ENCODE measurements at regions not wholly inside any gene's neighbourhood (a gene's known extent, or its start where the extent isn't known, plus 50 kb on each side); places are given as distances from the start of the nearest gene placed in this dataset.
A peak's percentile ranks its signal among the peaks of the same experiment; 100 is the strongest.

DNA sequence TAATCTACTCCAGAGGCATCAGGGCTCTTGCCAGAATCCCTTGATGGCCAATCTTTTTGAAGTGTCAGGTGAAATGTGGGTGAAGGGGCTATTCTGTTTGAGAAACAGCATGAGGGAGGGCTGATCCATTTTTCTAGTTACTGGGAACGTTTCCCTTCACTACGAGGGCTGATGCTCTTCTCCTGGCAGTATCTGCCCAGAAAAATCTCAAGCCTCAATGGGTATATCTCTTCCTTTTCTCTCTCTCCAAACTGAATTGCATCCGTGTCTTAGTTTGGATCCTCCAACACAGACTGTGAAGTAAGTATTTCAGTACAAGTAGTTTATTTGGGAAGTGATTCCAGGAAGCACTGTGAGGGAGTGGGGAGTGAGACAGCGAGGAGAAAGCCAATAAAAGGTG is 113.0 kb upstream of the NAV2 start:
- in situ Hi-C loops (cut with HindIII; ENCODE audit: low pct_ligation_motif_present, low pct_unique_long_range_greater_than_20kb, low sequenced_read_pairs), result no loop called here
- DNase-seq, result no peak

DNA sequence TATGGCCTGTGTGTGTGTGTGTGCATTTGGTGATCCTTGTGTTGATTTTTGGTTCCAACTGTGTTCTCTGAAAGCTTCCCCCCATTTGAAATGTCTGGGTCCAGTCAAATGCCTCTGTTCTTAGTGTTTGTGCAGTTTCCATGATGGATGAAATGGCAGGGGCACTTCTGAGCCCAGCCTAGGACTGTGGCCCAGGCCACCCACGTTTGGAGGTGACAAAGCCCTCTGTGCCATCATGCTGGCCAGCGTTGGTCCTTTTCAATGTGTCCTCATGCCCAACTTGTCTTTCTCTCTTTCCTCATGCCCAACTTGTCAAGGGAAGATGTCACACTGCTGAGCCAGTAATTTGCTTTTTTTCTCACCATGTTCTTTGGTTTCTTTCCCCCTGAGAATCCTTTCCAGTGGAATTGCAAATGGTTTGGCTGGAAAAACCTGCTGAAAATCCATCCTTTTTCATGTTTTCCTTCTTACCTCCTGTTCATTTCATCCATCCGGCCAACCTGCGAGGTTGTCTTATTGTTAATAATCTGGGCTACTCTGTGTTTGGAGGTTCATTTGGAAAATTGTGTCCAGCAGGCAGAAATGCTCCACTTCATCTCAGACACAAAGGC is 113.7 kb upstream of the NAV2 start:
- in situ Hi-C loops (cut with HindIII; ENCODE audit: low pct_ligation_motif_present, low pct_unique_long_range_greater_than_20kb, low sequenced_read_pairs), result no loop called here

DNA sequence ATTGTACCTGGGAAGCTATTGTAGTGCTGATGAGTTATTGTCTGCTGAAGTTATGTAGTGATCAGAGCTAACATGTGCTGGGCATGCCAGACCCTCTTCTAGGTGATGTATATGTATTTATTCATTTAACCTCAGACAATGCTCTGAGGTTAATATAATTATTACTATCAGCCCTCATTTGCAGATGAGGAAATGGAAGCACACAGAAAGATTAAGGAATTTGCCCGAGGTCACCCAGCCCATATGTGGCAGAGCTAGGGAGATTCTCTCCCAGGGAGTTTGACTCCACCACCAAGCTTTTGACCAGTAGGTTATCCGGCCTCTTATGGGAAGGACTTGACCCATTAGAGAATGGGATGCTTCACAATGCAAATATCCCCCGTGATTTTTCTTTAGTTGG is 114.2 kb upstream of the NAV2 start:
- in situ Hi-C loops (cut with HindIII; ENCODE audit: low pct_ligation_motif_present, low pct_unique_long_range_greater_than_20kb, low sequenced_read_pairs), result no loop called here
- DNase-seq, result peak; percentile 14

More for the DNA sequence above, 113.7 kb upstream of the NAV2 start:
- DNase-seq, result no peak

DNA sequence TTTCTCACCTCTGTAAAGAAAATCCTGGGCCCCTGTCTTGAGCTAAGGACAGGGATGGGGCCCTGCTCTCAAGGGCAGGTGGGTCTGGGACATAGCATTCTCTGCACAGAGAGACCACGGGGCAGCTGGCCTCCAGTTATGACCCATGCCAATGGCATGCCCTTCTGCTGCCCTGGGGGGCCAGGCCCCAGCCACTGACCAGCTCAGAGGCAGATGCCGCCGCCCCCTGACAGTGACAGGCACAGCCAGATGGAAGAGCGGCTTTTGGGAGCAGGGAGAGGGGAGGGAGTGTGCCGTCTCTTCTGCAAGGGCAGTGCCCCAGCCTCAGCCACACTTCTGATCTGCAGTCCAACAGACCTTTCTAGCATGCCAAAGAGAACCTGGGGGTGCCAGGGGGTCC is 114.8 kb upstream of the NAV2 start:
- in situ Hi-C loops (cut with HindIII; ENCODE audit: low pct_ligation_motif_present, low pct_unique_long_range_greater_than_20kb, low sequenced_read_pairs), result no loop called here
- DNase-seq, result peak; percentile 76

DNA sequence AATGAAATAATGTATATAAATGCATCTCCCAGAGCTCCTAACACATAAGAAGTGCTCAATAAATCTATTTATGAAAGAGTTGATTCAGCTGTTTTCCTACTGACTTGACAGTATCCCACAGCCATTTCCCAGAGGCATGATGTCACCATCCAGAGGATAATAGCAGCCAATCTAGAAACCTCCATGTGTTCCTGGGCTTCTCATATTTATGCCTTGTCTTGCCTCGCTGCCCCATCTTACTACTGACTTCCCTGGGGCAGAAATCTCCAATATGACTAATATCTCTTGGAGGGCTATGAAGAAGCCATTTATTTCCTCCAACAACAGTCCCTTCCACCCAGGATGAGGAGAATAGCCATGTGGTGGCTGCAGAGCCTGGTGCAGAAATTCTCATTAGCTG is 115.4 kb upstream of the NAV2 start:
- in situ Hi-C loops (cut with HindIII; ENCODE audit: low pct_ligation_motif_present, low pct_unique_long_range_greater_than_20kb, low sequenced_read_pairs), result no loop called here
- DNase-seq, result peak; percentile 28

DNA sequence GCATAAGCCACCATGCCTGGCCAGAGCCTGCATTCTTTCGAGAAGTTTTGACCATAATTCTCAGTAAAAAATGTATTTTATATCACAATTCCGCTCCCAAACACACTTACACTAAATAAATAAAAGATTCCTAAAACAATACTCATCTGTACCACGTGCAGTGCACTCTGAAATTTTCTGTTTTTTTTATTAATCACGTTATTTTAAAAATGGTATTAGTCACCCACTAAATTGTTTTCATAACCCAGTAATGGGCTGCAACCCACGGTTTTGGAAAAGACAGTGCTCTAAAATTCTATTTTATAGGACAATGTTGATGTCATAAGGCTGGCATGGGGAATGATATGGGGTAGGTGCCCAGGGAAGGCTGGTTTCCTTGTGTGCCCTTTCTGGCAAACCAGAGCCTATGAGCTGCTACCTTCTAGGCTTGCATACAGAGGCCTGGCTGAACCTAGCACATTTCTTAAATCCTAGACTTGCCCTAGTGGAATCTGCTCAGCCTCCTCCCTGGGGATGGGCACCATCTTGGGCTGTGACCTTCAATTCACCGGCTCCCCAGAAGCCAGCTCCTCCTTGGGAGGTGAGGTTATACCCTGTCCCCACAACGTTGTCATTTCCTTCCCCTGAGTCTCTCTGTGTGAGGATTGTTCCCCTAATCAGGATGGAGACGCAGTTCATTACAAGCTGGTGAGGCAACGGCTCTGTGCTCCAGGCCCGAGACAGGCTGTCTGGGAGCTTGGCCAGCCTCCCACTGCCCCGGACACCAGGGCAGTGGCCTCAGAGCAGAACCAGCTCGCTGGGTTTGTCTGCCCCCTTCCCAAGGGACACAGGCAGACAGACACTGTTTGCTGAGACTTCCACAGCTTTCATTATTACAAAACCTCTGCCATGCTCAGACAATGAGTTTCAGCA is 116.5 kb upstream of the NAV2 start:
- no peak for DNase-seq
- in situ Hi-C loops (cut with HindIII; ENCODE audit: low pct_ligation_motif_present, low pct_unique_long_range_greater_than_20kb, low sequenced_read_pairs), result no loop called here

DNA sequence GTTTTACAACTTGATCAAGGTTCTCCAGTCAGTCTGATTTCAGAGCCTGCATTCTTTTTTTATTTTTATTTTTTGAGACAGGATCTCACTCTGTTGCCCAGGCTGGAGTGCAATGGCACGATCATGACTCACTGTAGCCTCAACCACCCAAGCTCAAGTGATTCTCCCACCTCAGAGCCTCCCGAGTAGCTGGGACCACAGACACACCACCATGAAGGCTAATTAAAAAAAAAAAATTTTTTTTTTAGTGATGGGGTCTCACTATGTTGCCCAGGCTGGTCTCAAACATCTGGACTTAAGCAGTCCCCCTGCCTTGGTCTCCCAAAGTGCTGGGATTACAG is 117.2 kb upstream of the NAV2 start:
- no peak for DNase-seq
- in situ Hi-C loops (cut with HindIII; ENCODE audit: low pct_ligation_motif_present, low pct_unique_long_range_greater_than_20kb, low sequenced_read_pairs), result no loop called here

DNA sequence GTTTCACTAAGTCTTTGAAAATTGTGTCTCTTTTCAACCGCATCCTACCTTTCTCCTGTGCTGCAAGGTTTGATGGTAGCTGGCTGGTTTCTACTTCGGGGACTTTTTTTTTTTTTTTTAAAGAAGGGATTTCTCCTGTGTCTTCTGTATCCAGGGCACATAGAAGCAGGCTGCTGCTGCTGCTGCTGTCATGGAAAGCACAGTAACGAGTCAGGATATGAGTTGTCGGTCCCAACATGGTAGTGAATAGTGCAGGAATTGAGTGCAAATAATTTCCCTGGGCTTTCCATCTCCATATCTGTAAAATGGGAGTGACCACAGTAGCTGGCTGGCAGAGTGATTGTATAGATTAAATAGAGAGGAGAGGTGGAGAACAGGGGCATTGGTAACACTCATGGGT is 118.3 kb upstream of the NAV2 start:
- DNase-seq, result no peak

DNA sequence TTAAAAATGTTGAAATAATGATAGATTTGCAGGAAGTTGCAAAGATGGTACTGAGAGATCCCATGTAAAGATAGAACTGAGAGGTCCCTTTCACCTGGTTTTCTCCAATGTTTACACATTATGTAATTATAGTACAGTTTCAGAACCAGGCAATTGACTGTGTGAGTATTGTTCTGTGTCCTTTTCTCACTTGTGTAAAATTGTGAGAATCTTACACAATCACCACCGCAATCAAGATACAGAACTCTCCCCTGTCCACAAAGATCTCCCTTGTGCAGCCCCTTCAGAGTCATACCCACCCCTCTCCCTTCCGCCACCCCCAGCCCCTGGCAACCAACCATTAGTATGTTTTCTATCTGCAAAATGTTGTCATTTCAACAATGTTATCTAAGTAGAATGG is 119.8 kb upstream of the NAV2 start:
- in situ Hi-C loops (cut with HindIII; ENCODE audit: low pct_ligation_motif_present, low pct_unique_long_range_greater_than_20kb, low sequenced_read_pairs), result no loop called here
- DNase-seq, result no peak

More for the DNA sequence above, 118.3 kb upstream of the NAV2 start:
- in situ Hi-C loops (cut with HindIII; ENCODE audit: low pct_ligation_motif_present, low pct_unique_long_range_greater_than_20kb, low sequenced_read_pairs), result no loop called here

DNA sequence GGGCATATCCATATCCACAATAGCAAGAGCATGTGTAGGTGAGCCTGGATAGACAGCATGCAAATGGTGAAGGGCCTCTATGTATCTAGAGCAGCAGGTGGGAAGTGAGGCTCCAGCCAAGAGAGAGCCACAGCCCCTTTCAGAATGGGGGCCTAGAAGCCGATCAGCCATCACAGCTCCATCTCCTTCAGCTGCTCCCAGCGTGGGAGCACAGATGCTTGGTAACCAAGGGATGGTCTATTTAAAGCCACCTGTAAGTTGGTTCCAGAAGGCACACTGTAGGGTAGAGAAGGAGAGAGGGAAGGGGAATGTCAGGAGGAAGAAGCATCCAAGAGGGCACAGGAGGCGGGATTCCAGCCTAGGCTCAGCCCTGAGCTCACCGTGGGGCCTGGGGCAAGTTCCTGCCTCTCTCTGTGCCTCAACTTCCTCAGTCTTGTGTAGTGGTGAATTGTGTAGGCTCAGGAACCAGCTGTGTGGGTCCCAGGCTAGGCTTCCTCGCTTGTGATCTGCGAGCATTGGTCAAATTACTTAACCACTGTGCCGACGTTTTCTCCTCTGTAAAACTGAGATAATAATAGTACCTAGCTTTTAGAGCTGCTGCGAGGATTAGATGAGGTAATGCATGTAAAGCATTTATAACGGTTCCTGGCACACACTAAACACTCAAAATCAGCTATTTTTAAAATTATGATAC is 122.9 kb upstream of the NAV2 start:
- DNase-seq, result no peak
- in situ Hi-C loops (cut with HindIII; ENCODE audit: low pct_ligation_motif_present, low pct_unique_long_range_greater_than_20kb, low sequenced_read_pairs), result no loop called here

DNA sequence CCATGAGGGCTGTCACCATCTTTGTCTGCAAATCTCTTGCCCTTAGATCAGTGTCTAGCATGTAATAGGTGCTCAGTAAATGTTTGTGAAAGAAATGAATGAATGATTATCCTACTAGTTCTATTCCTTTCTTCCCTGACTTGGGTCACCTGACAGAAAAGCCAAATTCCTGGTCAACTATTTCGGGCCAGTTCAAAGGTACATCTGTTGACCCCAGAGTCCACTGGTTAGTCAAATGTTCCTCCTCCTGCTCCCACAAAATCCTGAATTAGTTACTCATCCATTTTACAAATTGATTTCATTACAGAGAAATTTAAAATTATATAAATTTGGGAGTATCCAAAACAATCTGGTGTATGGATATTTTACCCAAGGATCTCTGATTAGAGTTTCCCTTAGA is 124.7 kb upstream of the NAV2 start:
- no peak for DNase-seq
- in situ Hi-C loops (cut with HindIII; ENCODE audit: low pct_ligation_motif_present, low pct_unique_long_range_greater_than_20kb, low sequenced_read_pairs), result no loop called here

DNA sequence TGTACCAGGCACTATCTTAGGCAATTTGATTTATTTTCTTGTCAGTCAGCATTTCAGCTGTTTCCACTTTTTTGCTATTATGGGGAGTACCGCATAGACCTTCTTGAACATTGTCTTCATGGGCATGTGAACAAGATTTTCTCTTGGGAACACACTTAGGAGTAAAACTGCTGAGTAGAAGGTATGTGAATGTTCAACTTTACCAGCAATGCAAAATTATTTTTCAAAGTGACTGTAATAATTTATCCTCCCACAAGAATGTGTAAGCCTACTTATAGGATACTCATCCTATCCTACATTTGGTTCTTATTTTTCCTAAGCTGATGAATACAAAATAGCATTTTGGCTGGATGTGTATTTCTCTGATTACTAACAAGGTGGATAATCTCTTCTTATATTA is 132.0 kb upstream of the NAV2 start:
- DNase-seq, result no peak
- in situ Hi-C loops (cut with HindIII; ENCODE audit: low pct_ligation_motif_present, low pct_unique_long_range_greater_than_20kb, low sequenced_read_pairs), result no loop called here

DNA sequence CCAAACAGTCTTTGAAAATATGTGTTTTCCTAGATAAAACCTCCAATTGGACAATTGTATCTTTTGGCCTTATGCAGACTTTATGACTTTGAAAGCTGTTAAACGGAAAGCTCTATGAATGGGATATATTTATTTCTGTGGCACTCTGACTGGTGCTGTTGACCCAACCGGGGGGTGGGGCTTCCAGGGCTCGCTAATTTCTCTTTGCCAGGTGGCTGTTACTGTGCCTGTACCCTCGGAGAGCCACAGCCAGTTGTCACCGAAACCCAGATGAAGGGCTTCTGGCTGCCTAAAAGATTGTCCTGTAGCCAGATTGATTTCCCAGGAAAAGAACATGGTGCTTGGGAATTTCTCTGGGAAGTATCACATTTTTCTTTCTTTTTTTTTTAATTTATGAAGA is 132.7 kb upstream of the NAV2 start:
- DNase-seq, result no peak
- in situ Hi-C loops (cut with HindIII; ENCODE audit: low pct_ligation_motif_present, low pct_unique_long_range_greater_than_20kb, low sequenced_read_pairs), result no loop called here

DNA sequence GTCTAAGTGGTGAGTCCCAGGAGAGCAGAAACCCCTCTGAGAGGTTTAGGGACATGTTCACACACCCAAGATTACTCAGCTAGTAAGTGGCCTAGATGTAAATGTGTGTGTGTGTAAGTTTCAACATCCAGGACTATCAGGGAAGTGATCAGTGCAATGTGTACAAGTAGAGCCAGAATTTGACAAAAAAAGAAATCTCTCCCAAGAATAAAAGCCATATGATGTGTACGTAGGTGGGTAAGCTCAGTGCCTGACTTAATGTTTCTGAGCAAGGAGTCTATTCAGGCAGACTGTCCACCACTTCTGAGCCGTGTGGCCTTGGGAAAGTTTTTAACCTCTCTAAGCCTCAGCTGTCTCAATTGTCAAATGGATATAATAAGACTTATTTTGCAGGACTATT is 133.8 kb upstream of the NAV2 start:
- DNase-seq, result no peak
- in situ Hi-C loops (cut with HindIII; ENCODE audit: low pct_ligation_motif_present, low pct_unique_long_range_greater_than_20kb, low sequenced_read_pairs), result no loop called here

DNA sequence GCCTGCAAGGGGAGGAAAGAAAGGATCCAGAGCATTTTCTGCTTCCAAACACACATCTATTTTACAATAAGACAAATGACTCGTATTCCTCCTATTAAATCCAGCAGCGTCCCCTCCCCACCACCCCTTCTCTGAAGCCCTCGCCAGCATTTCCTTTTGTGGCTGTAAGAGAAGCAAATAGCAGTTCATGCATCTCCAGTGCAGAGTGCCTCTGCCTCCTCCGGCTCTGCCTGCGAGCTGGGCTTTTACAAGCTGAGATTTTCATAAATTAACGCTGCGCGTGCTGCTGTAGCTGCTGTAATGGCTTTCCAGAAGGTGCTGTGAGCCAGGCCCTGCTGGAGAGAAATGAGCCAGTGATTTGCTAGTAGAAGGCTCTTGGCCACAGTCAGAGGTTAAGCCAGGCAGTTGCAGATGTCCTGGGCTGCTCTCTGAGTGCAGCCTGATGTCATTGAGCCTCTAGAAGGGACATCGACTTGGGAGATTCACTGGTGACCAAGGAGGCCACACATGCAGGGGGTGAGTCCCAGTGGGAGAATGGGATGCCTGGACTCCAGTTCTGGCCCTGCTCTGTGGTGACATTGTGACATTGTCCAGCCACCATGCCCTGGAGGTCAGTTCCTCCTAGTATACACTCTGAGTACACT is 134.5 kb upstream of the NAV2 start:
- in situ Hi-C loops (cut with HindIII; ENCODE audit: low pct_ligation_motif_present, low pct_unique_long_range_greater_than_20kb, low sequenced_read_pairs), result no loop called here
- DNase-seq, result no peak

DNA sequence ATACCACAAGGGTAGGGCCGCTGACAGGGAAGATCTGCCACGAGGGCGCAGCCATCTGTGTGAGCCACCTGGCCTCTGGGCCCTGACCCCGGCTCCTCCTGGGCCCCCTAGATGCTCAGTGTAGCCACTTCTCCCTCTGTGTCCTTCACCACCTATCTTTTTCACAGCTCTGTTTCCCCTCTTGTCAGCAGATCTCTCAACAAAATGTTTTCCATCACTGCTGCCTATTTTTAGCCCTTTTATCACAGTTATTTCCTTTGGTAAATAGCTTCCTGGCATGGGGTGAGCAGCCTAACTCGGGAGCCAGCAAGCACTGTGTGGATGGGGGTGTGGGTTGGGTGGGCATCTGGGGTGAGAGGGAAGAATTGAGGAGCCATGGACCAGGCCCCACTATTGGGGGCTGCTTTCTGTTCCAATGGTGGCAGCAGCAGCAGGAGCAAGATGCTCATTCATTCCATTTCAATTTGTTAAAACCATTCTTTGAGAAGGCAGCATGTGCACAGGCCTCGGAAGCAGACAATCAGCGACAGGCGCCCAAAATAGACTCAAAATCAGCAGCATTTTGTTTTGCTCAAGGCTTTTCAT is 135.2 kb upstream of the NAV2 start:
- in situ Hi-C loops (cut with HindIII; ENCODE audit: low pct_ligation_motif_present, low pct_unique_long_range_greater_than_20kb, low sequenced_read_pairs), result no loop called here
- DNase-seq, result no peak

DNA sequence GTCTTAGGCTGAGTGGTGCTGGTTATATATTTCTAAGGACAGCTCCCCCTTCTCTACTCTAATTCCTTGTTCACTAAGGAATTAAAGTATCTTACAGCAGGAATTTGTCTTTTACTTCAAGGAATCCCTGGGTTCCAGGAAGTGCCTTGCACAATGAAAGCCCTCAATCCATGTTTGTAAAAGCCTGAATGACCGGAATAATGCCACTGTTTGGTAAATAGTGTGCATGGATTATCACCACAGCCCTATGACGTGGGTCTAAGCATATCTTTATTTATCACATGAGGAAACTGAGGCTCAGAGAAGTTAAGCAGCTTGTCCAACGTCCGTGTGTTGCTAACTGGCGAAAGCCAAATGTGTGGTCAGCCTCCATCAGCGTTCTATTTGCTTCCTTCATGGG is 135.7 kb upstream of the NAV2 start:
- in situ Hi-C loops (cut with HindIII; ENCODE audit: low pct_ligation_motif_present, low pct_unique_long_range_greater_than_20kb, low sequenced_read_pairs), result no loop called here

DNA sequence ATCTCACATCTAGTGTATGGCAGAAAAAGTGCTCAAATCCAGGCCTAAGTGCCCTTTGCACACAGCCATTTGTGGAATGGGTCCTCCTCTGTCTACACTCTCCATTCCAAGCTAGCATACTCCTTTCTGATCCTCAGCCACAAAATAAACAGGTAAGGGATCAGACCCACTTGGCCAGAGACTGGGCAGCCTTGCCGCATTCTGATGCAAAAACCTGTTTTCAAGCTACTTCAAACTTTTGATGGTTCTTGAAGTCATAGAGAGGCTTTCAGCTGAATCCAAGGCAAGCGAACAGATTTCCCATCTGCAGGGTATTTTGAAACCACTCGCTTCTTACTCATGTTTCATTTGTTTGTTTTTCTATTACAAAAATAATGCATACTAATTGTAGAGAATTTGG is 136.6 kb upstream of the NAV2 start:
- no peak for DNase-seq
- in situ Hi-C loops (cut with HindIII; ENCODE audit: low pct_ligation_motif_present, low pct_unique_long_range_greater_than_20kb, low sequenced_read_pairs), result no loop called here

More for the DNA sequence above, 135.7 kb upstream of the NAV2 start:
- DNase-seq, result no peak

DNA sequence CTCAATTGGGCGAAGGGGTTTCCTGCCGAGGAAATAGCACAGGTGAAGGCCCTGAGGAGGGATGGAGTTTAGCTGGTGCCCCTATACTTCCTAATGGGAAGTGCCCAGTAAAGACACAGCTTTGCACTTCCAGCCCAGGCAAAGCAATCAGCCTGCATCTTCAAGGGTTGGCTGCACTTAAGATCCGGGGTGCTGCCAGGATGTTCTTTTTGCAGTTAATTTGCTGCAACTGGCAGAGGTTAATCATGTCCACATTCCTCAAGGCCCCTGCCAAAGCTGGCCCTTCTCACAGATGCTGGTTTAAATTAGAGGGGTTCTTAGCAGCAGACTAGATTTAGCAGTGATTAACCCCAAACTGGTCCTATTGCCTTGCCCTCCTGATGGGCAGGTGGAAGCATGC is 137.7 kb upstream of the NAV2 start:
- in situ Hi-C loops (cut with HindIII; ENCODE audit: low pct_ligation_motif_present, low pct_unique_long_range_greater_than_20kb, low sequenced_read_pairs), result loop anchor here (25.0 kb wide), 1 partner anchor 162 kb away; no protein-coding TSS in a partner anchor

More for the DNA sequence above, 137.7 kb upstream of the NAV2 start:
- no peak for DNase-seq
